HepG2 (cell line): ENCODE measurements at regions not wholly inside any gene's neighbourhood (a gene's known extent, or its start where the extent isn't known, plus 50 kb on each side); places are given as distances from the start of the nearest gene placed in this dataset.

Source experiments
- ATAC-seq: fragments of 200-7000 bp; cut with Tn5 transposase; 3 replicates; pipeline ENCODE4 v1.9.1; 2020; ENCODE audit warnings: mild to moderate bottlenecking, moderate library complexity
- BruUV-seq: library from RNA; stranded (reverse); fragments of 400-500 nt; replicated peaks from 2 replicates; lab custom pipeline; 2021; lab: Mats Ljungman, UMichigan
- CTCF ChIA-PET: fragments of 300-600 bp; formaldehyde crosslinking; extraction: SDS; loops from one replicate; lab custom pipeline; 2021; ENCODE audit warnings: low total read pairs, inconsistent platforms, low intra/inter-chr PET ratio; lab: Yijun Ruan, JAX
- POLR2A ChIA-PET: fragments of 350-600 bp; sonication (Branson Sonifier 250); formaldehyde crosslinking; loops from one replicate; lab custom pipeline; 2020; ENCODE audit warnings: antibody characterized with exemption, inconsistent platforms; lab: Yijun Ruan, JAX
- DNase-seq: peaks from one replicate; pipeline ENCODE4 v3.0.0-alpha.2; 2015; ENCODE audit warnings: low spot score
- FAIRE-seq: peaks from 3 replicates; lab custom pipeline; 2011; peaks lifted over from hg19 to GRCh38; lab: Jason Lieb, UNC
- H2AFZ ChIP-seq: one replicate; pipeline ENCODE4 v1.6.1; 2011; ENCODE audit warnings: low read length, inconsistent platforms
- H3K27ac ChIP-seq: fragments of 300-600 bp; 3 replicates; pipeline ENCODE4 v1.8.0; 2011; ENCODE audit warnings: mixed run types, mild to moderate bottlenecking, mixed read lengths, low read length, inconsistent platforms; ENCODE audit not compliant: insufficient read depth; ENCODE audit errors: extremely low read length
- H3K27me3 ChIP-seq, 2 experiments: fragments of 200-600 bp in 1 of 2; 2 replicates in 1 of 2; 3 replicates in 1 of 2; pipeline versions ENCODE4 v1.6.0 to v1.8.0; 2011; ENCODE audit warnings: low read length in 2 of 2, mild to moderate bottlenecking in 2 of 2, moderate library complexity in 2 of 2, inconsistent platforms in 1 of 2; ENCODE audit not compliant: insufficient read depth in 2 of 2, control insufficient read depth in 1 of 2
- H3K36me3 ChIP-seq, 2 experiments: fragments of 200-600 bp in 1 of 2; replicated peaks in 1 of 2; 2 replicates in 1 of 2; 3 replicates in 1 of 2; pipeline versions ENCODE4 v1.5.1 to v1.8.0; 2011; ENCODE audit warnings: low read length in 2 of 2, inconsistent platforms in 1 of 2; ENCODE audit not compliant: insufficient read depth in 2 of 2, control insufficient read depth in 1 of 2
- H3K4me1 ChIP-seq: 2 replicates; pipeline ENCODE4 v1.5.1; 2012; ENCODE audit warnings: low read length, inconsistent platforms; ENCODE audit not compliant: insufficient read depth
- H3K4me2 ChIP-seq: 2 replicates; pipeline ENCODE4 v1.6.0; 2011; ENCODE audit warnings: low read depth, low read length, inconsistent platforms
- H3K4me3 ChIP-seq, 3 experiments: fragments of 200-600 bp in 1 of 3; sonication (generic), shearing (Covaris generic) in 1 of 3; replicated peaks in 1 of 3; 2 replicates each; pipeline ENCODE4 v1.5.1; 2011 to 2016; ENCODE audit warnings: low read length in 3 of 3, inconsistent platforms in 2 of 3, low read depth in 2 of 3, mild to moderate bottlenecking in 2 of 3, control low read depth in 1 of 3, mixed read lengths in 1 of 3; ENCODE audit not compliant: insufficient read depth in 1 of 3
- H3K79me2 ChIP-seq: one replicate; pipeline ENCODE4 v1.6.1; 2011; ENCODE audit warnings: low read length, inconsistent platforms; ENCODE audit not compliant: insufficient read depth
- H3K9ac ChIP-seq: 2 replicates; pipeline ENCODE4 v1.6.0; 2011; ENCODE audit warnings: mild to moderate bottlenecking, low read depth, low read length, inconsistent platforms; ENCODE audit not compliant: insufficient read depth
- H3K9me3 ChIP-seq: 2 replicates; pipeline ENCODE4 v1.5.1; 2012; ENCODE audit warnings: mild to moderate bottlenecking, low read length
- H4K20me1 ChIP-seq: 2 replicates; pipeline ENCODE4 v1.6.0; 2011; ENCODE audit warnings: inconsistent platforms, mild to moderate bottlenecking, low read length, moderate library complexity; ENCODE audit not compliant: insufficient read depth
- AGO2 ChIP-seq: fragments of 200-400 bp; formaldehyde crosslinking; optimal IDR thresholded peaks from 2 replicates; pipeline ENCODE3; 2017; ENCODE audit warnings: mild to moderate bottlenecking, low read depth, low read length, moderate library complexity
- ARNT2 ChIP-seq: sonication (generic); formaldehyde crosslinking; IDR thresholded peaks from 2 replicates; pipeline ENCODE4 v1.8.0; 2022; ENCODE audit warnings: mild to moderate bottlenecking, low read depth, missing genetic modification reagents, moderate library complexity
- CHCHD3 ChIP-seq: sonication (generic); formaldehyde crosslinking; IDR thresholded peaks from 2 replicates; pipeline ENCODE4 v1.8.0; 2022; ENCODE audit warnings: mild to moderate bottlenecking, missing genetic modification reagents, moderate library complexity
- ELF4 ChIP-seq: sonication (generic); formaldehyde crosslinking; IDR thresholded peaks from 2 replicates; pipeline ENCODE4 v1.5.0; 2020; ENCODE audit warnings: missing genetic modification reagents, mild to moderate bottlenecking, moderate library complexity, borderline replicate concordance
- HNRNPH1 ChIP-seq: fragments of 200-400 bp; formaldehyde crosslinking; optimal IDR thresholded peaks from 2 replicates; pipeline ENCODE3; 2017; ENCODE audit warnings: mild to moderate bottlenecking, low read depth, low read length
- LCORL ChIP-seq, 2 experiments: fragments of 450-650 bp in 1 of 2; sonication (generic) in 1 of 2; formaldehyde crosslinking in 1 of 2; IDR thresholded peaks; 2 replicates each; pipeline versions ENCODE4 v1.5.0 to v1.6.1; 2017 to 2020; ENCODE audit warnings: antibody characterized with exemption in 1 of 2, missing genetic modification reagents in 1 of 2
- PAX8 ChIP-seq: sonication (generic); formaldehyde crosslinking; IDR thresholded peaks from 2 replicates; pipeline ENCODE4 v1.8.0; 2022; ENCODE audit warnings: mild to moderate bottlenecking, missing genetic modification reagents, borderline replicate concordance
- RFX5 ChIP-seq: IDR thresholded peaks from 2 replicates; pipeline ENCODE4 v1.6.1; 2011; ENCODE audit warnings: low read depth, low read length, improper control_type of control experiment
- ZNF282 ChIP-seq: fragments of 450-650 bp; IDR thresholded peaks from 2 replicates; pipeline ENCODE4 v1.6.1; 2018; ENCODE audit not compliant: partially characterized antibody
- ZNF34 ChIP-seq: sonication (generic); formaldehyde crosslinking; IDR thresholded peaks from 2 replicates; pipeline ENCODE4 v1.4.0; 2020; ENCODE audit warnings: mild to moderate bottlenecking, missing genetic modification reagents, borderline replicate concordance
- ZNF550 ChIP-seq: sonication (generic); formaldehyde crosslinking; IDR thresholded peaks from 2 replicates; pipeline ENCODE4 v1.4.0; 2020; ENCODE audit warnings: mild to moderate bottlenecking, missing genetic modification reagents, borderline replicate concordance
- WGBS: methylation state at CpG from one replicate; pipeline ENCODE4 v1.1.6; 2017; ENCODE audit warnings: low lambda C conversion rate; 5-methylcytosine and 5-hydroxymethylcytosine counted together
- in situ Hi-C: cut with HindIII; loops from 2 replicates; pipeline ENCODE4 v1.10.0; 2017; ENCODE audit warnings: low pct_unique_long_range_greater_than_20kb; ENCODE audit not compliant: extremely low pct_ligation_motif_present
- intact Hi-C: fragments of 100-400 bp; cut with micrococcal nuclease; formaldehyde crosslinking; loops from one replicate; pipeline ENCODE4 v1.10.0; 2022; ENCODE audit not compliant: unreplicated experiment
- TF ChIP-seq, protein P1 (sequence below): sonication (generic); formaldehyde crosslinking; IDR thresholded peaks from 2 replicates; pipeline ENCODE4 v1.9.0; 2021; ENCODE audit warnings: missing genetic modification reagents, borderline replicate concordance
- TF ChIP-seq, protein P2 (sequence below): sonication (generic); formaldehyde crosslinking; IDR thresholded peaks from 2 replicates; pipeline ENCODE4 v1.4.0; 2020; ENCODE audit warnings: missing genetic modification reagents, mild to moderate bottlenecking, borderline replicate concordance
- TF ChIP-seq, protein P3 (sequence below): sonication (generic); formaldehyde crosslinking; IDR thresholded peaks from 2 replicates; pipeline ENCODE4 v1.5.1; 2020; ENCODE audit warnings: missing genetic modification reagents, mild to moderate bottlenecking, borderline replicate concordance
- TF ChIP-seq, protein P4 (sequence below): sonication (generic); formaldehyde crosslinking; conservative IDR thresholded peaks from 2 replicates; pipeline ENCODE4 v1.8.0; 2022; ENCODE audit warnings: missing genetic modification reagents
- TF ChIP-seq, protein P5 (sequence below): IDR thresholded peaks from 2 replicates; pipeline ENCODE4 v1.6.1; 2016; ENCODE audit warnings: control low read depth

DNA sequence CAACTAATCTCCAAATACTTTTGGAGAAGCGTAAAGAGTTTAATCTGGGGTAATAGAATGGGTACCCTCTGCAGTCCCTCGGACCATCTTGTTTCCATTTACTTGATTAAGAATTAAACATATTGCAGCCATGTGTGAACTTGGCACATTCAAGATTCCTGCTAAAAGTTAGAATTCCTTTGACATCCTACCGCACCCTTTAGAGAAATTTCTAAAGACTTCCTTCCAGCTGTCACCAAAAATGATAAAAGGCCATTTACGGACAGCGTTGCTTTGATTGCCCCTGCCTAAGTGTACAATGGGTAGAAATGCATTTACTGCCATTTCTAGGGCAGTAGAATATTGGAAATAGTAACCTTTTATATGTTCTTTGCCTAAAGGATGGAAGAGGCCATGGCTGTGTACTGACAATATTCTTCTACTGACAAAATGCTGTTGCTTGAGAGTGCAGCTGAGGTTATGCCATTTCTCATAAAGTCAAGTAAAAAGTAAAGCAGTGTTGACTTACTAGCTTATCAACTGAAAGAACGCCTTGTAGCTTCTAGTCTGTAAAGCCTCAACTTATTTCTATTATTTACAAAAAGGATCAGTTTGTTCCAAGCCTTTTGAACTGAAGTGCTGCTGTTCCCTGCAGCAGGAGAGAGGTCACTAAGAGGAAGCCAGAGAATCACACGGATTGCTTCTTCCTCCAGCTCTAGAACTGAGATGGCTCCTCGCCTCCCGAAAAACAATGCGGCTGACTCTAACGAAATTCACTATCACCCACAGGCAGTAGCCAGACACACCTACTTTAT is 139.8 kb upstream of the BASP1 start:
- POLR2A ChIA-PET, result no interaction called here
- no peak for DNase-seq
- 29% methylated on average over 11 of the region's 11 CpGs for WGBS

More for the DNA sequence above, 139.8 kb upstream of the BASP1 start:
- H3K4me2 ChIP-seq, result no peak overlapping the region
- no peaks in the 10 kb centered on the region for H3K36me3 ChIP-seq
- H3K4me1 ChIP-seq, result no peaks in the 10 kb centered on the region
- H3K27me3 ChIP-seq, result no peaks in the 10 kb centered on the region
- in situ Hi-C loops (no loop called here), intact Hi-C loops (no loop called here)
- no peak overlapping the region for H3K27ac ChIP-seq
- H3K4me3 ChIP-seq, result no peak overlapping the region
- no peak overlapping the region for H2AFZ ChIP-seq
- no TSS peak for BruUV-seq
- H3K79me2 ChIP-seq, result no peaks in the 10 kb centered on the region
- TF ChIP-seq, protein P1, sequence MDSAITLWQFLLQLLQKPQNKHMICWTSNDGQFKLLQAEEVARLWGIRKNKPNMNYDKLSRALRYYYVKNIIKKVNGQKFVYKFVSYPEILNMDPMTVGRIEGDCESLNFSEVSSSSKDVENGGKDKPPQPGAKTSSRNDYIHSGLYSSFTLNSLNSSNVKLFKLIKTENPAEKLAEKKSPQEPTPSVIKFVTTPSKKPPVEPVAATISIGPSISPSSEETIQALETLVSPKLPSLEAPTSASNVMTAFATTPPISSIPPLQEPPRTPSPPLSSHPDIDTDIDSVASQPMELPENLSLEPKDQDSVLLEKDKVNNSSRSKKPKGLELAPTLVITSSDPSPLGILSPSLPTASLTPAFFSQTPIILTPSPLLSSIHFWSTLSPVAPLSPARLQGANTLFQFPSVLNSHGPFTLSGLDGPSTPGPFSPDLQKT (CRISPR knock-in tag), result no peak
- TF ChIP-seq, protein P2, sequence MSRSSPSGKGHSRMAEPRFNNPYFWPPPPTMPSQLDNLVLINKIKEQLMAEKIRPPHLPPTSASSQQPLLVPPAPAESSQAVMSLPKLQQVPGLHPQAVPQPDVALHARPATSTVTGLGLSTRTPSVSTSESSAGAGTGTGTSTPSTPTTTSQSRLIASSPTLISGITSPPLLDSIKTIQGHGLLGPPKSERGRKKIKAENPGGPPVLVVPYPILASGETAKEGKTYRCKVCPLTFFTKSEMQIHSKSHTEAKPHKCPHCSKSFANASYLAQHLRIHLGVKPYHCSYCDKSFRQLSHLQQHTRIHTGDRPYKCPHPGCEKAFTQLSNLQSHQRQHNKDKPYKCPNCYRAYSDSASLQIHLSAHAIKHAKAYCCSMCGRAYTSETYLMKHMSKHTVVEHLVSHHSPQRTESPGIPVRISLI, result no peak
- TF ChIP-seq ELF4 (no peak), ZNF282 (no peak), HNRNPH1 (no peak), PAX8 (CRISPR knock-in tag) (no peak), RFX5 (no peak), AGO2 (no peak), ZNF550 (no peak), ZNF34 (CRISPR knock-in tag) (no peak), LCORL (IDR thresholded peaks at IDR 0.05) (no peak), LCORL (CRISPR knock-in tag; IDR thresholded peaks at IDR 0.05) (no peak), ARNT2 (no peak), CHCHD3 (CRISPR knock-in tag) (no peak)
- TF ChIP-seq, protein P3, sequence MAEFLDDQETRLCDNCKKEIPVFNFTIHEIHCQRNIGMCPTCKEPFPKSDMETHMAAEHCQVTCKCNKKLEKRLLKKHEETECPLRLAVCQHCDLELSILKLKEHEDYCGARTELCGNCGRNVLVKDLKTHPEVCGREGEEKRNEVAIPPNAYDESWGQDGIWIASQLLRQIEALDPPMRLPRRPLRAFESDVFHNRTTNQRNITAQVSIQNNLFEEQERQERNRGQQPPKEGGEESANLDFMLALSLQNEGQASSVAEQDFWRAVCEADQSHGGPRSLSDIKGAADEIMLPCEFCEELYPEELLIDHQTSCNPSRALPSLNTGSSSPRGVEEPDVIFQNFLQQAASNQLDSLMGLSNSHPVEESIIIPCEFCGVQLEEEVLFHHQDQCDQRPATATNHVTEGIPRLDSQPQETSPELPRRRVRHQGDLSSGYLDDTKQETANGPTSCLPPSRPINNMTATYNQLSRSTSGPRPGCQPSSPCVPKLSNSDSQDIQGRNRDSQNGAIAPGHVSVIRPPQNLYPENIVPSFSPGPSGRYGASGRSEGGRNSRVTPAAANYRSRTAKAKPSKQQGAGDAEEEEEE (CRISPR knock-in tag), result no peak
- TF ChIP-seq, protein P4, sequence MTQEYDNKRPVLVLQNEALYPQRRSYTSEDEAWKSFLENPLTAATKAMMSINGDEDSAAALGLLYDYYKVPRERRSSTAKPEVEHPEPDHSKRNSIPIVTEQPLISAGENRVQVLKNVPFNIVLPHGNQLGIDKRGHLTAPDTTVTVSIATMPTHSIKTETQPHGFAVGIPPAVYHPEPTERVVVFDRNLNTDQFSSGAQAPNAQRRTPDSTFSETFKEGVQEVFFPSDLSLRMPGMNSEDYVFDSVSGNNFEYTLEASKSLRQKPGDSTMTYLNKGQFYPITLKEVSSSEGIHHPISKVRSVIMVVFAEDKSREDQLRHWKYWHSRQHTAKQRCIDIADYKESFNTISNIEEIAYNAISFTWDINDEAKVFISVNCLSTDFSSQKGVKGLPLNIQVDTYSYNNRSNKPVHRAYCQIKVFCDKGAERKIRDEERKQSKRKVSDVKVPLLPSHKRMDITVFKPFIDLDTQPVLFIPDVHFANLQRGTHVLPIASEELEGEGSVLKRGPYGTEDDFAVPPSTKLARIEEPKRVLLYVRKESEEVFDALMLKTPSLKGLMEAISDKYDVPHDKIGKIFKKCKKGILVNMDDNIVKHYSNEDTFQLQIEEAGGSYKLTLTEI, result no peak
- TF ChIP-seq, protein P5, sequence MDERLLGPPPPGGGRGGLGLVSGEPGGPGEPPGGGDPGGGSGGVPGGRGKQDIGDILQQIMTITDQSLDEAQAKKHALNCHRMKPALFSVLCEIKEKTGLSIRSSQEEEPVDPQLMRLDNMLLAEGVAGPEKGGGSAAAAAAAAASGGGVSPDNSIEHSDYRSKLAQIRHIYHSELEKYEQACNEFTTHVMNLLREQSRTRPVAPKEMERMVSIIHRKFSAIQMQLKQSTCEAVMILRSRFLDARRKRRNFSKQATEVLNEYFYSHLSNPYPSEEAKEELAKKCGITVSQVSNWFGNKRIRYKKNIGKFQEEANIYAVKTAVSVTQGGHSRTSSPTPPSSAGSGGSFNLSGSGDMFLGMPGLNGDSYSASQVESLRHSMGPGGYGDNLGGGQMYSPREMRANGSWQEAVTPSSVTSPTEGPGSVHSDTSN (CRISPR knock-in tag), result no peak
- no peaks in the 10 kb centered on the region for H4K20me1 ChIP-seq
- no peak overlapping the region for H3K9ac ChIP-seq
- FAIRE-seq, result no peak
- ATAC-seq, result no peak
- H3K9me3 ChIP-seq, result no peaks in the 10 kb centered on the region
- CTCF ChIA-PET, result no interaction called here
